Testis (tissue), 2 donors: ENCODE measurements at regions not wholly inside any gene's neighbourhood (a gene's known extent, or its start where the extent isn't known, plus 50 kb on each side); places are given as distances from the start of the nearest gene placed in this dataset.

ENCODE experiments used
- POLR2A ChIP-seq: fragments of 450-650 bp; IDR thresholded peaks from one replicate; pipeline ENCODE4 v1.6.1; 2017; ENCODE audit warnings: antibody characterized with exemption, mild to moderate bottlenecking, moderate library complexity
- TF ChIP-seq, protein P1 (sequence below), 3 experiments: fragments of 450-650 bp in 2 of 3; fragments of 200-600 bp in 1 of 3; sonication (generic) in 1 of 3; IDR thresholded peaks; one replicate each; pipeline ENCODE4 v1.5.1; 2016 to 2019; ENCODE audit warnings: antibody characterized with exemption in 3 of 3, mild to moderate bottlenecking in 2 of 3, moderate library complexity in 1 of 3

DNA sequence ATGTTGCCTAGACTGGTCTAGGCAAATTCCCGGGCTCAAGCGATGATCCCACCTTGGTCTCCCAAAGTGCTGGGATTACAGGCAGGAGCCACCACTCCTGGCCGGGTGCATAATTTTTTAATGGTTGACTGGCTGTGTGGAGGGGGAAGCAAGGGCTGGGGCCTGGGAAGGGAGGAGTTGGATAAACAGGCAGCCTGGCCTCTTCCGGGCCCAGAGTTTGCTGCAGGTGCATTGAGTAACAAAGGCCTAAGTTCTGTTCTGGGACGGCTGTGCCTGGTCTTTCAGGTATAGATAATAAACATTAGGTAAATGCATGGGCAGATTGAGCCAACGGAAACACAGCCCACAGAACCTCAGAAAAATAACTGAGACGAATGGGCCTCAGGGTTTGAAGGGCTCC lies 191.3 kb upstream of the TBX3 start:
- TF ChIP-seq, protein P1, sequence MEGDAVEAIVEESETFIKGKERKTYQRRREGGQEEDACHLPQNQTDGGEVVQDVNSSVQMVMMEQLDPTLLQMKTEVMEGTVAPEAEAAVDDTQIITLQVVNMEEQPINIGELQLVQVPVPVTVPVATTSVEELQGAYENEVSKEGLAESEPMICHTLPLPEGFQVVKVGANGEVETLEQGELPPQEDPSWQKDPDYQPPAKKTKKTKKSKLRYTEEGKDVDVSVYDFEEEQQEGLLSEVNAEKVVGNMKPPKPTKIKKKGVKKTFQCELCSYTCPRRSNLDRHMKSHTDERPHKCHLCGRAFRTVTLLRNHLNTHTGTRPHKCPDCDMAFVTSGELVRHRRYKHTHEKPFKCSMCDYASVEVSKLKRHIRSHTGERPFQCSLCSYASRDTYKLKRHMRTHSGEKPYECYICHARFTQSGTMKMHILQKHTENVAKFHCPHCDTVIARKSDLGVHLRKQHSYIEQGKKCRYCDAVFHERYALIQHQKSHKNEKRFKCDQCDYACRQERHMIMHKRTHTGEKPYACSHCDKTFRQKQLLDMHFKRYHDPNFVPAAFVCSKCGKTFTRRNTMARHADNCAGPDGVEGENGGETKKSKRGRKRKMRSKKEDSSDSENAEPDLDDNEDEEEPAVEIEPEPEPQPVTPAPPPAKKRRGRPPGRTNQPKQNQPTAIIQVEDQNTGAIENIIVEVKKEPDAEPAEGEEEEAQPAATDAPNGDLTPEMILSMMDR (IDR thresholded peaks at IDR 0.05), result no peak
- TF ChIP-seq POLR2A, result no peak
